ENCODE measurements at regions not wholly inside any gene's neighbourhood (a gene's known extent, or its start where the extent isn't known, plus 50 kb on each side); places are given as distances from the start of the nearest gene placed in this dataset.
"Not testable (repeated sequence)": the region's sequence is repeated elsewhere in the genome, so short reads cannot be mapped to it uniquely, and the experiment has no call there.

DNA sequence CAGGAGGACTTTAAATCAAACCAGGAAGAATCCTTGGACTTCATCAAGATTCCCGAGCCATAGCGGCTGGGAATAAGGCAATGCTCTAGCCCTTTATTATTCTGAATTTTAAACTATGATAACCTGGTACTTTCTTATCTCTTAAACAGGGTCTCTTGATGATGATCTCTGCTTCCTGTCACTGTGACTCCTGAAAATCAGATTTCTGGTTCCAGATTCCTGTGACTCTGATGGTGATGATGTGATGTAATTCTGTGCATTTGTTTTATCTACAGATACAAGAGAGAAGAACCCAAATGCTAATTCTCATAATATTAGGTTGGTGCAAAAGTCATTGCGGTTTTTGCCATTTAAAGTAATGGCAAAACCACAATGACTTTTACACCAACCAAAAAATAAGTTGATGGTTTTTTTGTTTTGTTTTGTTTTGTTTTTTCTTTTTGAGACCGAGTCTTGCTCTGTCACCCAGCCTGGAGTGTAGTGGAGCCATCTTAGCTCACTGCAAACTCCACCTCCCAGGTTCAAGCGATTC, 116.3 kb upstream of the CREB1 start:
- H3K27ac ChIP-seq (ENCODE audit: low read depth, low read length) = no peak overlapping the region

DNA sequence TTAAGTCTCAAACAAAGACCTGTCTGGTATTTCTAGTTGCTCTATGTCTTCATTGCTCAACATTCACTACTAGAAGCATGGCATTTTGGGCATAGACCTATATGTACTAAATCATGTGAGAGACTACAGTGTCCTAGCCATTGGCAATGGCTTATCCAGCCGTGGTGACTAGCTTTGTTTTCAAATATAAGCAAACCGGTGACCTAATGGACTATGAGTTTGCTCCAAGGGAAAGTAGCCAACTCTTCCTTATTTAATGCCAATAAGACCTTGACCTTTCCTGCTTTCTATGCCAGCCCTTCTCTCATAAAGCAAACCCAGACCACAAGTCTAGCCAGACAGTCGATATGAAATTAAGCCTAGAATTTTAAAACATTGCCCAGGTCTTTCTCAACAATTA, 113.7 kb upstream of the CREB1 start:
- H3K27ac ChIP-seq (ENCODE audit: low read depth, low read length) = no peak overlapping the region
- 38 to 76% (median 62%) methylated on average over 3 of the region's 3 CpGs for WGBS, 3 donors

More for the DNA sequence above, 116.3 kb upstream of the CREB1 start:
- WGBS, 3 donors = 89 to 92% (median 92%) methylated on average over 5 of the region's 5 CpGs

GRCh38 chr2:207416900-207417299, 112.9 kb upstream of the CREB1 start:
- no peak overlapping the region for H3K27ac ChIP-seq (ENCODE audit: low read depth, low read length)
- WGBS, 3 donors = 92 to 96% (median 94%) methylated on average over 2 of the region's 2 CpGs

DNA sequence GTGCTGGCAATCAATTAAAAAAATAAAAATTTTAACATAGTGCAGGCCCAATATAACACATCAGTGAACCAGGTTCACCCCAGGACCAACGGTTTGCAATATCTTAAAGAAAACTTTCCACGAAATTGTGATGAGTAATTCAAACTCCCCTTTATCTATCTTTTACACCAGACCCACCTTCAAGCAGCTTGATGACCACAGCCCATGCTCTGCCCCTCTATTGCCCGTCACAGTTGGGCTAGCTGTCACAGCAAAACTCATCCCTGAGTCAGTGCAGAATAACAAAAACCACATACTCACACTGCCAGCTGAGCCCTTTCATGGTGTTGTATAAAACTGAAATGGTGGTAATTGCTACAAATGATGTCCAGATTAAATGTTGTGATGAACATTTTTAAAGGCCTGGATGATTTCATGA, 112.5 kb upstream of the CREB1 start:
- H3K27ac ChIP-seq (ENCODE audit: low read depth, low read length) = no peak overlapping the region
- WGBS, 3 donors = 75 to 80% (median 77%) methylated on average over 3 of the region's 3 CpGs

DNA sequence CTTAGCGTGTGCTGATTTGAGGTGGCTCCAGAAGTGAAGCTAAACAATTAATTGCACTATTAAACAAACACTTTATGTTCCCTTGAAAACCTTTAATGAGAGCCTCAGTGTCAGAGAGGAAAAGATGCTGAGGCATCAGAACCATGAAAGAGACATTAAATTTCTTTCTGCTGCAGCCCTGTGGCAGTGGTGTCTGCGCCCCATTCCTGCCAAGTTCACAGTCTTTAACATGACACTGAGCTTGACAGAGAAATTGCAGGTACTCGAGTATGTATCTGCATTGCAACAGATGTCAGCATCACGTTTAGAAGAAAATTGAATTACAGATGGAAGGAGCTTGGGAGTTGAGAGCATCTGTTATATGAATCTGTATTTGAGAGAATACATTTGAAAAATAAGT, 111.3 kb upstream of the CREB1 start:
- 45 to 72% (median 71%) methylated on average over 4 of the region's 4 CpGs for WGBS, 3 donors
- no peak overlapping the region for H3K27ac ChIP-seq (ENCODE audit: low read depth, low read length)

- 76 to 95% (median 93%) methylated on average over 4 of the region's 4 CpGs for WGBS, 3 donors
- no peak overlapping the region for H3K27ac ChIP-seq (ENCODE audit: low read depth, low read length)
Observed at GRCh38 chr2:207419331-207419730, 110.4 kb upstream of the CREB1 start.

GRCh38 chr2:207421671-207422070, 108.1 kb upstream of the CREB1 start:
- WGBS, 3 donors = 89 to 95% (median 91%) methylated on average over 12 of the region's 12 CpGs

GRCh38 chr2:207422380-207422779, 107.4 kb upstream of the CREB1 start:
- H3K27ac ChIP-seq (ENCODE audit: low read depth, low read length) = no peak overlapping the region
- WGBS, 3 donors = 87 to 96% (median 92%) methylated on average over 3 of the region's 3 CpGs

More at GRCh38 chr2:207421671-207422070, 108.1 kb upstream of the CREB1 start:
- H3K27ac ChIP-seq (ENCODE audit: low read depth, low read length) = no peak overlapping the region

- WGBS, 3 donors = 55 to 70% (median 67%) methylated on average over 3 of the region's 3 CpGs
- no peak overlapping the region for H3K27ac ChIP-seq (ENCODE audit: low read depth, low read length)
Observed at GRCh38 chr2:207423886-207424285, 105.9 kb upstream of the CREB1 start.

DNA sequence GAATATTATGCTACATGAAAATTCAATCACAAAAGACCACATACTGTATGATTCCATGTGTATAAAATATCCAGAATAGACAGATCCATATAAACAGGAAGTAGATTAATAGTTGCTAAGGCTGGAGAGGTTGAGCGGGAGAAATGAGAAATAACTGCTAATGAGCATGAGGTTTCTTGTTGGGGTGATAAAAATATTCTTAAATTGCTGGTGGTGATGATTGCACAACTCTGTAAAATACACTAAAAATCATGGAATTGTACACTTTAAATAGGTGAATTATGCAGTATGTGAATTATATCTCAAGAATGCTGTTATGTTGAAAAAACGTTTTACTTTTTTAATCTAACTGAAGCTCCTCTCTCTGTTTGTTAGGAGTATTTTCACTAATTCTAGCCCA, 101.8 kb upstream of the CREB1 start:
- H3K27ac ChIP-seq (ENCODE audit: low read depth, low read length) = no peak overlapping the region
- WGBS, 3 donors = 59 to 74% (median 69%) methylated on average over 2 of the region's 2 CpGs

- 90 to 94% (median 92%) methylated on average over 1 of the region's 1 CpG for WGBS, 3 donors
- no peak overlapping the region for H3K27ac ChIP-seq (ENCODE audit: low read depth, low read length)
Observed at GRCh38 chr2:207428573-207428972, 101.2 kb upstream of the CREB1 start.

DNA sequence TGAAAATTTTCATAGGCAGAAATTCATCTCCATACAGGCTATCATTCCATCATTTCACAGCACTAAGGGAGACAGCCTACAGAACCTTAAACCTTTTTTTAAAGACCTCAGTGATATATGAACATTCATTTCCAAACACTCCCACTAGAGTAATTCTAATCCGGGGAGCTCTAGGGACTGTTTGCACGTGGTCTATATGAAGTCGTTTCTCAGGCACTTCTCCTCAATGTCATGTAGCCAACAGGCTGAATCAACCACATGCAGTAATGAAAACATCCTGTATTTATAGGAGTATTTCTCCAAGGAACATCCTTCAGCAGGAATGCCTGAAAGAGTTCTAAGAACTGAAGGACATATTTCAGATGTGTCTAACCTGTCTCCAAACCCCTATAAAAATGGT, 97.3 kb upstream of the CREB1 start:
- 38 to 57% (median 49%) methylated on average over 3 of the region's 3 CpGs for WGBS, 3 donors
- no peak overlapping the region for H3K27ac ChIP-seq (ENCODE audit: low read depth, low read length)

DNA sequence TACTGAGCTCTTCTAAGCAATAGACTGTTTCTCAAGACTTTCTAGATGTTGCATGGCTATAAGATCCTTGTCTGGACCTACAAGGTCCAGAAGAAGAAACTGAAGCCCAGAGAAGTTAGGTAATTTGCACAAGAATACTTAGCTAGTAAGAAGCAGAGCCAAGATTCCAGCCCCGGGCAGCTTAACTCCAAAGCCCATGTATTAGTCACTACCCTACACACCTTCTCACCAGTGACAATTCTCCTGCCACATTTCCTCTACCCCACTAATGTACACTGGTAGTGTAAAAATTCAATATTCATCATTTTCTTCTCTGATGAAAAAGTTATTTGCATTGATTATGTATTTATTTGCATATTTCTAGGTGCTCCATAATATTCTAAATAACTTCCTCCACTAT, 95.5 kb upstream of the CREB1 start:
- 41 to 100% (median 97%) methylated on average over 1 of the region's 1 CpG for WGBS, 3 donors
- no peak overlapping the region for H3K27ac ChIP-seq (ENCODE audit: low read depth, low read length)

DNA sequence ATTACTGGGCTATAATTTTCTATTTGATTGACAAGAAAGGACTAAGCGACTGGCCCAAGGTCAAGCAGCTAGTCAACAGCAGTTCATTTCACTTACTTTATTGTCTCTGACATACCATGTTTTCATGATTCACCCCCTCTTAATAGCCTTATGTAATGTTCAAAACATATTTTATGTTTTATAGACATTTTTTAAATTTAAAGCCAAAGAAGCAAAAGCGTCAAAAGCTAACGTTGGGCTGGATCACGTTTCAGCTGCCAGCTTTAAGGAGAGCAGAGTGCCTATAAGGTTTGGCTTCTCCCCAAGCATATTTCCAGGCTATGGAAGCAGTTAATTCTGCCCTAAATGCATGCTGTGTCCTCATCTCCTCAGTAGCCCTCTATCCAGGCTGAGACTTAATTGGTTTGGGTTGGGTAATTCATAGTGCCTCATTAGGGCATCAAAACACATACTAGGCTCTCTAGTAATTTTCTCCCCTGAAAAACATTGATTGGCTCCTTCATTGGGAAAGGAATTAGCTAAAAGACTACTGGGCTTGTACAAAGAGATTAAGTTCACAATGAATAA, 94.8 kb upstream of the CREB1 start:
- H3K27ac ChIP-seq (ENCODE audit: low read depth, low read length) = no peak overlapping the region
- 76 to 89% (median 83%) methylated on average over 4 of the region's 4 CpGs for WGBS, 3 donors

DNA sequence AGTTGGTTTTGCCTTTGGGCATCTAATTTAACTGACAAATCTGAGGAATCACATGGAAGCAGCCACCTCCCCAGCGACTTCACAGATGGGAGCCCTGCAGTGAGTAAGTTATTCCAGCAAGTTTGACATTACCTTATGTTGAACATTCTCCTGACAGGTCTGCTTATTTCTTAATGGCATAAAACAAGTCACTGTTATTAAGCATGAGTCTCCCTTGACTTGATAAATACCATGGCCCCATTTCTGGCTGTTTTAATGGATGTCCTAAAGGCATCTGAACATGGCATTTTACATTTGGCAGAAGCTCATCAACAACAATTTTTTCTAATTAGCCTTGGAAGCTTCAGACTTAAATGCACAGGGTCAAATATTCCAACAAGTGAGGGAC, 92.6 kb upstream of the CREB1 start:
- WGBS, 3 donors = 59 to 91% (median 79%) methylated on average over 1 of the region's 1 CpG
- H3K27ac ChIP-seq (ENCODE audit: low read depth, low read length) = no peak overlapping the region

GRCh38 chr2:207437524-207438143, 92.1 kb upstream of the CREB1 start:
- WGBS, 3 donors = 78 to 89% (median 87%) methylated on average over 13 of the region's 13 CpGs
- H3K27ac ChIP-seq (ENCODE audit: low read depth, low read length) = no peak overlapping the region

GRCh38 chr2:207438414-207439126, 91.2 kb upstream of the CREB1 start:
- no peak overlapping the region for H3K27ac ChIP-seq (ENCODE audit: low read depth, low read length)
- WGBS, 3 donors = 89 to 91% (median 90%) methylated on average over 3 of the region's 3 CpGs

- H3K27ac ChIP-seq (ENCODE audit: low read depth, low read length) = not testable (repeated sequence)
Observed at GRCh38 chr2:207439881-207440280, 89.9 kb upstream of the CREB1 start.

- WGBS, 3 donors = 68 to 90% (median 86%) methylated on average over 4 of the region's 4 CpGs
- no peak overlapping the region for H3K27ac ChIP-seq (ENCODE audit: low read depth, low read length)
Observed at GRCh38 chr2:207444756-207445155, 85.0 kb upstream of the CREB1 start.

- WGBS, 3 donors = 58 to 77% (median 59%) methylated on average over 6 of the region's 6 CpGs
Observed at GRCh38 chr2:207446653-207447052, 83.1 kb upstream of the CREB1 start.

More at GRCh38 chr2:207446653-207447052, 83.1 kb upstream of the CREB1 start:
- no peak overlapping the region for H3K27ac ChIP-seq (ENCODE audit: low read depth, low read length)

Data from adipose tissue (tissue), 3 donors.